Body of pancreas (tissue), 4 donors: ENCODE measurements at regions not wholly inside any gene's neighbourhood (a gene's known extent, or its start where the extent isn't known, plus 50 kb on each side); places are given as distances from the start of the nearest gene placed in this dataset.

Experiments
- ATAC-seq: fragments of 150-250 bp; one replicate; pipeline ENCODE4 v1.9.1; 2016
- DNase-seq, 4 donors: peaks; one replicate each; pipeline ENCODE4 v3.0.0-alpha.2; 2019
- H3K27ac ChIP-seq, 4 donors: fragments of 200-600 bp; sonication (generic); 1 replicate in 3 of 4; 2 replicates in 1 of 4; pipeline versions ENCODE4 v1.5.1 to v1.6.1; 2016 to 2019; ENCODE audit warnings: mild to moderate bottlenecking in 1 of 4, mixed read lengths in 1 of 4, moderate library complexity in 1 of 4
- H3K27me3 ChIP-seq, 2 donors: fragments of 200-600 bp; sonication (generic); one replicate each; pipeline ENCODE4 v1.6.0; 2016; ENCODE audit warnings: mild to moderate bottlenecking in 1 of 2
- H3K36me3 ChIP-seq, 2 donors: fragments of 200-600 bp; sonication (generic); replicated peaks in 1 of 2; 2 replicates each; pipeline ENCODE4 v1.5.1; 2016; ENCODE audit warnings: low read depth in 2 of 2; ENCODE audit not compliant: insufficient read depth in 1 of 2
- H3K4me1 ChIP-seq: fragments of 200-600 bp; sonication (generic); one replicate; pipeline ENCODE4 v1.6.0; 2016
- H3K4me3 ChIP-seq, 2 donors: fragments of 200-600 bp; sonication (generic); 1 replicate in 1 of 2; 2 replicates in 1 of 2; pipeline ENCODE4 v1.5.1; 2016 to 2019
- H3K9me3 ChIP-seq, 3 donors: fragments of 200-600 bp; sonication (generic); 1 replicate in 2 of 3; 2 replicates in 1 of 3; pipeline ENCODE4 v1.5.1; 2016
- CTCF ChIP-seq, 7 experiments: fragments of 450-650 bp in 4 of 7; fragments of 200-600 bp in 3 of 7; sonication (generic) in 3 of 7; IDR thresholded peaks; one replicate each; pipeline ENCODE4 v1.5.1; 2016 to 2019; ENCODE audit warnings: antibody characterized with exemption in 7 of 7
- POLR2A ChIP-seq, 3 donors: fragments of 450-650 bp; IDR thresholded peaks; one replicate each; pipeline ENCODE4 v1.6.1; 2016; ENCODE audit warnings: antibody characterized with exemption in 3 of 3, mild to moderate bottlenecking in 2 of 3
- WGBS, 2 donors: methylation state at CpG; one replicate each; pipeline ENCODE4 v1.1.5; 2017; 5-methylcytosine and 5-hydroxymethylcytosine counted together
- intact Hi-C: fragments of 100-400 bp; cut with DNase I; formaldehyde crosslinking; loops from one replicate; pipeline ENCODE4 v1.15.1; 2023

- Histone ChIP-seq H3K27ac (no peak overlapping the region), H3K27me3 (no peaks in the 10 kb centered on the region), H3K36me3 (no peaks in the 10 kb centered on the region), H3K9me3 (peaks cover 0 to 4% (median 0%) of the 10 kb centered on the region in 3 donors), H3K4me3 (no peak overlapping the region), H3K4me1 (no peaks in the 10 kb centered on the region)
- whole genome bisulfite sequencing, 2 donors, result 82 to 87% methylated on average over 5 to 8 of the region's 8 CpGs
- DNase-seq, result no peak
- TF ChIP-seq CTCF (IDR thresholded peaks at IDR 0.05) (no peak), POLR2A (IDR thresholded peaks at IDR 0.05) (no peak)
- intact Hi-C loops, result no loop called here
- ATAC-seq, result no peak
Observed at GRCh38 chr14:101347893-101348777, 213.2 kb upstream of the DIO3 start.

GRCh38 chr14:101349108-101349507, 212.2 kb upstream of the DIO3 start:
- Histone ChIP-seq H3K4me3 (no peak overlapping the region), H3K27me3 (no peaks in the 10 kb centered on the region), H3K36me3 (no peaks in the 10 kb centered on the region), H3K27ac (no peak overlapping the region), H3K9me3 (peaks cover 0 to 4% (median 0%) of the 10 kb centered on the region in 3 donors), H3K4me1 (no peaks in the 10 kb centered on the region)
- TF ChIP-seq CTCF (IDR thresholded peaks at IDR 0.05), result no peak
- TF ChIP-seq POLR2A (IDR thresholded peaks at IDR 0.05), result no peak
- no peak for DNase-seq
- 98 to 100% methylated on average over 2 to 3 of the region's 3 CpGs for whole genome bisulfite sequencing, 2 donors
- ATAC-seq, result no peak
- intact Hi-C loops, result no loop called here

- WGBS, 2 donors, result 83 to 86% methylated on average over 4 of the region's 4 CpGs
- H3K27ac ChIP-seq, result no peak overlapping the region
Observed at GRCh38 chr14:101350021-101350420, 211.3 kb upstream of the DIO3 start.

GRCh38 chr14:101350691-101351090, 210.6 kb upstream of the DIO3 start:
- no peaks in the 10 kb centered on the region for H3K4me1 ChIP-seq
- H3K9me3 ChIP-seq, result peaks cover 0 to 4% (median 0%) of the 10 kb centered on the region in 3 donors
- H3K27ac ChIP-seq, result no peak overlapping the region
- H3K36me3 ChIP-seq, result no peaks in the 10 kb centered on the region
- intact Hi-C loops, result no loop called here
- H3K27me3 ChIP-seq, result no peaks in the 10 kb centered on the region
- TF ChIP-seq CTCF (IDR thresholded peaks at IDR 0.05), result no peak
- no peak for TF ChIP-seq POLR2A (IDR thresholded peaks at IDR 0.05)
- DNase-seq (peak in 2 of 4 donors; percentile 11 to 24), ATAC-seq (peak; percentile 35)
- WGBS, 2 donors, result 82 to 93% methylated on average over 5 of the region's 5 CpGs
- no peak overlapping the region for H3K4me3 ChIP-seq

More at GRCh38 chr14:101350021-101350420, 211.3 kb upstream of the DIO3 start:
- ATAC-seq (no peak), DNase-seq (no peak)
- Histone ChIP-seq H3K4me3 (no peak overlapping the region), H3K4me1 (no peaks in the 10 kb centered on the region), H3K27me3 (no peaks in the 10 kb centered on the region), H3K36me3 (no peaks in the 10 kb centered on the region), H3K9me3 (peaks cover 0 to 4% (median 0%) of the 10 kb centered on the region in 3 donors)
- TF ChIP-seq POLR2A (IDR thresholded peaks at IDR 0.05) (no peak), CTCF (IDR thresholded peaks at IDR 0.05) (no peak)
- intact Hi-C loops, result no loop called here
